GM12891 (cell line): ENCODE measurements at regions not wholly inside any gene's neighbourhood (a gene's known extent, or its start where the extent isn't known, plus 50 kb on each side); places are given as distances from the start of the nearest gene placed in this dataset.

Experiments
- POLR2A ChIP-seq: IDR thresholded peaks from 2 replicates; pipeline ENCODE4 v1.6.1; 2011; ENCODE audit warnings: low read depth, low read length, control low read depth
- TAF1 ChIP-seq: IDR thresholded peaks from 2 replicates; pipeline ENCODE4 v1.6.1; 2011; ENCODE audit warnings: low read depth, low read length, control low read depth

- TF ChIP-seq TAF1 (no peak), POLR2A (no peak)
These were observed 256.4 kb upstream of the THRB start for GRCh38 chr3:24751020-24751419.
